Karpas-422 (cell line): ENCODE measurements at regions not wholly inside any gene's neighbourhood (a gene's known extent, or its start where the extent isn't known, plus 50 kb on each side); places are given as distances from the start of the nearest gene placed in this dataset.

ENCODE experiments used
- DNase-seq: peaks from one replicate; pipeline ENCODE4 v3.0.0-alpha.2; 2015
- H2AFZ ChIP-seq: fragments of 200-600 bp; sonication (generic); 2 replicates; pipeline ENCODE4 v1.6.1; 2014; ENCODE audit warnings: antibody characterized with exemption, low read length, mixed read lengths
- H3K27ac ChIP-seq: fragments of 200-600 bp; sonication (generic); 2 replicates; pipeline ENCODE4 v1.5.1; 2014; ENCODE audit warnings: mild to moderate bottlenecking, low read length, moderate library complexity
- H3K27me3 ChIP-seq: fragments of 200-600 bp; sonication (generic); 2 replicates; pipeline ENCODE4 v1.6.1; 2014; ENCODE audit warnings: low read length, mixed read lengths
- H3K36me3 ChIP-seq: fragments of 200-600 bp; sonication (generic); 2 replicates; pipeline ENCODE4 v1.6.1; 2014; ENCODE audit warnings: low read length, mixed read lengths; ENCODE audit not compliant: insufficient read depth
- H3K4me1 ChIP-seq: fragments of 200-600 bp; sonication (generic); 2 replicates; pipeline ENCODE4 v1.6.1; 2014; ENCODE audit warnings: mild to moderate bottlenecking, low read length, mixed read lengths
- H3K4me2 ChIP-seq: fragments of 200-600 bp; sonication (generic); 2 replicates; pipeline ENCODE4 v1.6.1; 2014; ENCODE audit warnings: low read length, low read depth, mild to moderate bottlenecking; ENCODE audit not compliant: poor library complexity, severe bottlenecking
- H3K4me3 ChIP-seq: fragments of 200-600 bp; sonication (generic); 2 replicates; pipeline ENCODE4 v1.5.1; 2014; ENCODE audit warnings: mild to moderate bottlenecking, antibody characterized with exemption, low read length, mixed read lengths
- H3K79me2 ChIP-seq: fragments of 200-600 bp; sonication (generic); 2 replicates; pipeline ENCODE4 v1.6.1; 2014; ENCODE audit warnings: mild to moderate bottlenecking, low read length, mixed read lengths
- H3K9ac ChIP-seq: fragments of 200-600 bp; sonication (generic); 2 replicates; pipeline ENCODE4 v1.6.0; 2014; ENCODE audit warnings: low read length
- H3K9me2 ChIP-seq: fragments of 200-600 bp; sonication (generic), shearing (Covaris generic); replicated peaks from 2 replicates; pipeline ENCODE4 v1.6.0; 2014; ENCODE audit warnings: mild to moderate bottlenecking, low read length, moderate library complexity; ENCODE audit not compliant: insufficient read depth
- H3K9me3 ChIP-seq: fragments of 300-700, 200-600 bp; sonication (generic); 2 replicates; pipeline ENCODE4 v1.6.1; 2014; ENCODE audit warnings: low read length, mixed read lengths
- H4K20me1 ChIP-seq: fragments of 200-600 bp; sonication (generic); 2 replicates; pipeline ENCODE4 v1.6.1; 2014; ENCODE audit warnings: mild to moderate bottlenecking, antibody characterized with exemption, low read length, low read depth; ENCODE audit not compliant: insufficient read depth

DNA sequence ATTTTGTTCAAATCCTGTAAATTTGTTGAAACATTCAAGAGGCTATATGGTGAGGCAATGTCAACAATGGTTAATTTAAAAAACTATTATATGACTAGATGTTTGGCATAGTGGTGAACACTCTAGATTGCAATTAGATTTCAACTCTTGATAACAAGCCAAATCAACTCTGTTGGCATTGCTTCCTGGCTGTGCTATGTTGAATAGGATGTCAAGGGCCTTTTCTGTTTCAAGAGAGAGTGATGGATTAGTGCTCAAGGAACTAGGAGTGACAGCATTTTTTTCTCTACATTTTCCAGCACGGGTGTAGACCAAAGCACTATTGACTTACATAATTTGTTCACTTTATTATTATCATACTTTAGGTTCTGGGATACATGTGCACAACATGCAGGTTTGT lies 172.4 kb upstream of the KCNH7 start:
- no peaks in the 10 kb centered on the region for H4K20me1 ChIP-seq
- H3K4me1 ChIP-seq, result no peaks in the 10 kb centered on the region
- H3K79me2 ChIP-seq, result no peaks in the 10 kb centered on the region
- H3K4me3 ChIP-seq, result no peak overlapping the region
- H3K9me3 ChIP-seq, result peaks cover 13% of the 10 kb centered on the region
- no peak overlapping the region for H2AFZ ChIP-seq
- no peak overlapping the region for H3K4me2 ChIP-seq
- H3K27ac ChIP-seq, result no peak overlapping the region
- no peak for DNase-seq
- no peaks in the 10 kb centered on the region for H3K27me3 ChIP-seq
- H3K36me3 ChIP-seq, result no peaks in the 10 kb centered on the region
- H3K9ac ChIP-seq, result no peak overlapping the region
- no peaks in the 10 kb centered on the region for H3K9me2 ChIP-seq

DNA sequence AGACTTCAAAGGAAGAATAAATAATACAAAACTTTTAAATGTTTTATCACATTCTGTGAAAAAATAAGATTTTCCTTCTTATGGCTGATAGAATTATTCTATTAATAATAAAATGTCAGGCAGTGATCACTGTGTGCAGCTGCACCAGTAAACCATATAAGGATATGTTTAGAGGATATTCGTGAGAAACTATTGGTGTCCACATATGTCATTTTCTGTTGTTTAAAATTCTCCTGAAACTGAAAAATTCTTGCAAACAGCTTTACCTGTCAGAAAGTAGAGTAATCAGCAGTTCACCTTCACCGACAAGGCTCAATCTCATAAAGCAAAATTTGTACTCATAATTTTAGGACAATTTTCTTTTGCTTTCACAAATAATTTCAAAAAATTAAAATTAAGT lies 170.1 kb upstream of the KCNH7 start:
- no peak overlapping the region for H3K4me2 ChIP-seq
- H3K4me3 ChIP-seq, result no peak overlapping the region
- no peak overlapping the region for H2AFZ ChIP-seq
- no peak for DNase-seq
- H3K27me3 ChIP-seq, result no peaks in the 10 kb centered on the region
- no peaks in the 10 kb centered on the region for H3K79me2 ChIP-seq
- no peak overlapping the region for H3K27ac ChIP-seq
- no peak overlapping the region for H3K9ac ChIP-seq
- no peaks in the 10 kb centered on the region for H3K36me3 ChIP-seq
- peaks cover 22% of the 10 kb centered on the region for H3K9me3 ChIP-seq
- H3K4me1 ChIP-seq, result no peaks in the 10 kb centered on the region
- no peaks in the 10 kb centered on the region for H4K20me1 ChIP-seq
- no peaks in the 10 kb centered on the region for H3K9me2 ChIP-seq

DNA sequence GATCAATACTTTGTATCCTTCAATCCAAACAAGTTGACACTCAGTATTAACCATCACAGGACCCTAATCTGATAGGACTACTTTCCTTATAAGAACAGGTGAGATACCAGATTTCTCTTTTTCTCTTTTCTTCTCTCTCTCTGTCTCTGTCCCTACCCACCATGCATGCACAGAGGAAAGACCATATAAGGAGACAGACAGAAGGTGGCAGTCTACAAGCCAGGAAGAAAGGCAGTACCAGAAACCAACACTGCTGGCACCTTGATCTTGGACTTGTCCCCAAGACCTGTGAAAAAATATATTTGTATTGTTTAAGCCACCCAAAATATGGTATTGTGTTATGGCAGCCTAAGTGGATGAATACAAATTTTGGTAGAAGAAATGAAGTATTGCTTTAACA lies 156.2 kb upstream of the KCNH7 start:
- Histone ChIP-seq H3K36me3 (no peaks in the 10 kb centered on the region), H3K9me2 (no peaks in the 10 kb centered on the region), H3K27me3 (no peaks in the 10 kb centered on the region), H3K27ac (no peak overlapping the region), H3K9me3 (peaks cover 34% of the 10 kb centered on the region), H2AFZ (no peak overlapping the region), H3K4me1 (no peaks in the 10 kb centered on the region), H3K79me2 (no peaks in the 10 kb centered on the region), H4K20me1 (no peaks in the 10 kb centered on the region), H3K9ac (no peak overlapping the region), H3K4me2 (no peak overlapping the region), H3K4me3 (no peak overlapping the region)
- DNase-seq, result no peak

DNA sequence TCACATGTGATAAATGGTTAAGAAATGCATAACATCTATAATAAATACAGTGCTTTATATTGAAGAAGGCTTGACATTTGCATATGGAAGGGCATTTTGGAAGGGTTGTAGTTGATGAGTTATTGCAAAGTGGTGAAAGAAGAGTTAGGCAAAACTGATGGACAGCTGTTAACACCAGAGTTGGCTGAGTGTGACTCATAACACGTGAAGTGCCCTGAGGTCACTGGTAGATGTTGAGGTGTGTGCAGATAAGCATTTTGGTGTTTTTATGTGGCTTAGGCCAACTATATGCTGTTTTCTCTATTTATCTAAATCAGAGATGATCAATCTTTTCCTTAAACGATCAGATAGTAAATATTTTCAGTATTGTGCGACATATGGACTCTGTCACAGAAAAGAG lies 154.3 kb upstream of the KCNH7 start:
- DNase-seq, result no peak
- no peak overlapping the region for H3K4me3 ChIP-seq
- no peaks in the 10 kb centered on the region for H3K36me3 ChIP-seq
- H2AFZ ChIP-seq, result no peak overlapping the region
- no peak overlapping the region for H3K27ac ChIP-seq
- no peaks in the 10 kb centered on the region for H4K20me1 ChIP-seq
- no peaks in the 10 kb centered on the region for H3K4me1 ChIP-seq
- peaks cover 28% of the 10 kb centered on the region for H3K9me3 ChIP-seq
- H3K79me2 ChIP-seq, result no peaks in the 10 kb centered on the region
- no peaks in the 10 kb centered on the region for H3K27me3 ChIP-seq
- no peaks in the 10 kb centered on the region for H3K9me2 ChIP-seq
- H3K9ac ChIP-seq, result no peak overlapping the region
- no peak overlapping the region for H3K4me2 ChIP-seq

DNA sequence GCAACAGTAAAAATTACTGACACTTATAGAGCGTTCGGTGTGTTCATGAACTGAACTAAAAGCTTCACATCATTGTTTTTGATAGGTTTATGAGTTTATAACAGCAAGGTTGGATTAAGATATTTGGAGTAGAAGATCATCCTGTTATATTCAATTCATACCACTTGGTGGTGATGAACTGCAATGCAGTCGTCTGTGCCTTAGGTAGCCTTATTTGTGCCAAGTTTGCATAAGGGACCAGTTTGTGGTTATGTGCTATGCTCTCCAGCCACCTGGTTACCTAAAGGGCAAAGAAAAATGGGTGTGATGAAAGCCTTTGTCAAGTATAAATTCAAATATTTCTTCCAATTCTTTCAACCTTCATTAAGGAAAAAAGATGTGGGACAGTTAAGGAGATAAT lies 150.9 kb upstream of the KCNH7 start:
- H3K36me3 ChIP-seq, result no peaks in the 10 kb centered on the region
- H3K4me2 ChIP-seq, result no peak overlapping the region
- no peak overlapping the region for H2AFZ ChIP-seq
- no peak overlapping the region for H3K9ac ChIP-seq
- no peak overlapping the region for H3K4me3 ChIP-seq
- no peaks in the 10 kb centered on the region for H3K9me2 ChIP-seq
- H3K4me1 ChIP-seq, result no peaks in the 10 kb centered on the region
- no peaks in the 10 kb centered on the region for H3K27me3 ChIP-seq
- no peaks in the 10 kb centered on the region for H4K20me1 ChIP-seq
- no peaks in the 10 kb centered on the region for H3K79me2 ChIP-seq
- H3K9me3 ChIP-seq, result peaks cover 17% of the 10 kb centered on the region
- DNase-seq, result no peak
- no peak overlapping the region for H3K27ac ChIP-seq

DNA sequence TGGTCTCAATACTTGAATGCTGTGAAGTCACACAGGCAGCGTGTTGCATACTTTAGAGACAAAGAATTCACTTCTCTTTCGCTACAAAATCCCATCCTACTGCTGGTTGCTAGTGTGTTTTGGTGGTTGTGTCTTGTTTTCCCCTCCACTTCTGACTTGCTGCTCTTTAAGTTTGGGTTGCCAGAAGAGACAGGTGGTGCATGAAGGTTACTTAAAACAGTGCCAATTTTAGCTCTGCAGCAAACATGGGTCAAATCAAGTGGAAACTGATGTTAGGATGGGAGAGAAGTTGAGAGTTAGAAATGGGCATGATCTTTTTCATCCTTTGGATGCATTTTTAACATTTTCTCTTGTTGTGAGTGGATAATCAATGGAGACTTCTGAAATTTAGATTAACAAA lies 136.2 kb upstream of the KCNH7 start:
- Histone ChIP-seq H3K27me3 (no peaks in the 10 kb centered on the region), H3K9me3 (peaks cover 18% of the 10 kb centered on the region), H4K20me1 (no peaks in the 10 kb centered on the region), H3K9me2 (no peaks in the 10 kb centered on the region), H3K4me2 (no peak overlapping the region), H3K27ac (no peak overlapping the region), H3K79me2 (no peaks in the 10 kb centered on the region), H3K4me3 (no peak overlapping the region), H3K9ac (no peak overlapping the region), H3K4me1 (no peaks in the 10 kb centered on the region), H2AFZ (no peak overlapping the region), H3K36me3 (no peaks in the 10 kb centered on the region)
- DNase-seq, result no peak

DNA sequence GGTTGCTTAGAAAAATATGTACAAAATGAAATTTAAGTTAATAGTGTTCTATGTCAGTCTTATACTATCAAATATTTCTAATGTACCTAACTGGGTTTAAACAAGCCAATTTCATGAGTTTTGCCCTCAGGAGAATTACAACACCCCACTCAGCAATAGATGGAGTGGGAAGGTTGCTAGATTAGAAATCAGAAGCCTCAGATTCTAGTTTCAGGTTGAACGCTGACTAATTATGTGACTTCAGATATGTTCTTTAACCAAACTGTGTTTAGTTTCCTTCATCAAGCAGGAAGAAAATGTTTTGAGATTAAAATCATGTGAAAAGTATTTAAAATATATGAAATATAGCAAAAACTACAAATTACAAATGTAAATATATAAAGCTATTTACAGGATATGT lies 133.8 kb upstream of the KCNH7 start:
- DNase-seq, result no peak
- Histone ChIP-seq H3K36me3 (no peaks in the 10 kb centered on the region), H3K27ac (no peak overlapping the region), H3K4me3 (no peak overlapping the region), H3K79me2 (no peaks in the 10 kb centered on the region), H4K20me1 (no peaks in the 10 kb centered on the region), H3K4me2 (no peak overlapping the region), H3K9me2 (no peaks in the 10 kb centered on the region), H2AFZ (no peak overlapping the region), H3K9me3 (peaks cover 13% of the 10 kb centered on the region), H3K4me1 (no peaks in the 10 kb centered on the region), H3K9ac (no peak overlapping the region), H3K27me3 (no peaks in the 10 kb centered on the region)

DNA sequence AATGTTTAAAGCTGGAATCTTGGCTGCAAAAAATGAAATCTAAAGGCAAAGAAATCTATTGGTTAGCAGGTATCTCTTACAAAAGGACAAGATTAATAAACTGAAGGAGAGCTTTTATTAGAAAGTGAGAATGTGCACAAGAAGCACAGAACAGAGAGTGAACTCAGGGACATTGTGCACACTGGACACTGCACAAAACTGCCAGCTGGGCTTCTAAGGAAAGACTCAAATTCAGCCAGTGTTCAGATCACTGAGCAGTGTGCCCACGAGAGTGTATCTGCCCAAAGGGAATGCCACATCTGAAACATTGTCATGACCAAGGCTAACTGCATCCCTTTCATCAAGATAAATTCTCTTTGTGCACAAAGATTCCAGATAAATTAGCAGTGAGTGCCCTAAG lies 129.7 kb upstream of the KCNH7 start:
- no peak overlapping the region for H3K4me2 ChIP-seq
- H3K9me3 ChIP-seq, result peaks cover 13% of the 10 kb centered on the region
- no peaks in the 10 kb centered on the region for H3K27me3 ChIP-seq
- no peaks in the 10 kb centered on the region for H3K4me1 ChIP-seq
- no peaks in the 10 kb centered on the region for H3K9me2 ChIP-seq
- no peaks in the 10 kb centered on the region for H3K36me3 ChIP-seq
- H3K79me2 ChIP-seq, result no peaks in the 10 kb centered on the region
- no peak for DNase-seq
- H4K20me1 ChIP-seq, result no peaks in the 10 kb centered on the region
- no peak overlapping the region for H3K4me3 ChIP-seq
- no peak overlapping the region for H2AFZ ChIP-seq
- H3K9ac ChIP-seq, result no peak overlapping the region
- no peak overlapping the region for H3K27ac ChIP-seq

DNA sequence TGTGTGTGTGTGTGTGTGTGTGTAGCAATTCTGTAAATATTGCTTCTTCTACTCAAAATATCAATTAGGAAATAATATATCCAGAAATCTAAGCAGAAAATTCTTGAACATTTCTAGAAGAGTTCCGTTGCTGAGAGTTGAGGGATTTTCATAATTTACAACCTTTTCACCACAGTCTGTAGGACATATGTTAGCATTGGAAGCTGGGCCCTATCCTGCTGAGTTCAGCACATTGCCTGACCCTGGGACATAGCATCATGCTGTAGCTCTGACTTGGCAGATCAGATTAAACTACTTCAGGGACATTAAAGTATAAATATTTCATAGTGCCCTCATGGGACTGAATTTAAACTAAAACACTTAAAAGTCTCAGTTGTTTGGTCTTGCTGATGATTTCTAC lies 129.2 kb upstream of the KCNH7 start:
- peaks cover 10% of the 10 kb centered on the region for H3K9me3 ChIP-seq
- no peaks in the 10 kb centered on the region for H4K20me1 ChIP-seq
- H2AFZ ChIP-seq, result no peak overlapping the region
- H3K79me2 ChIP-seq, result no peaks in the 10 kb centered on the region
- H3K4me1 ChIP-seq, result no peaks in the 10 kb centered on the region
- H3K27ac ChIP-seq, result no peak overlapping the region
- no peaks in the 10 kb centered on the region for H3K36me3 ChIP-seq
- H3K9ac ChIP-seq, result no peak overlapping the region
- no peaks in the 10 kb centered on the region for H3K27me3 ChIP-seq
- no peak overlapping the region for H3K4me2 ChIP-seq
- no peaks in the 10 kb centered on the region for H3K9me2 ChIP-seq
- no peak overlapping the region for H3K4me3 ChIP-seq
- no peak for DNase-seq
